Left cardiac atrium (tissue), 4 donors: ENCODE measurements at regions not wholly inside any gene's neighbourhood (a gene's known extent, or its start where the extent isn't known, plus 50 kb on each side); places are given as distances from the start of the nearest gene placed in this dataset.

Experiments used
- ATAC-seq, 2 donors: fragments of 200-7000 bp; cut with Tn5 transposase; one replicate each; pipeline ENCODE4 v1.9.1; 2020; ENCODE audit warnings: mild to moderate bottlenecking in 2 of 2, moderate library complexity in 2 of 2
- DNase-seq: peaks from one replicate; pipeline ENCODE4 v3.0.0-alpha.2; 2020
- intact Hi-C, 2 donors: fragments of 100-400 bp; cut with DNase I; formaldehyde crosslinking; loops; one replicate each; pipeline versions ENCODE4 v1.14.1 to v1.15.1; 2022 to 2023
- donor health status: DM: no; HTN: yes; CAD: no.
- donor health status: DM: no; HTN: yes; CAD: no; lungs with severe emphysema.
- donor health status: DM: yes; HTN: yes; CAD: no.
- donor health status: Dilated cardiomyopathy.

GRCh38 chr2:145116834-145117725, 597.2 kb upstream of the ZEB2 start:
- DNase-seq (no peak), ATAC-seq (no peak)
- intact Hi-C loops = no loop called here

- no peak for ATAC-seq
Observed at GRCh38 chr2:145116056-145116455, 596.1 kb upstream of the ZEB2 start.

GRCh38 chr2:145114726-145115125, 594.8 kb upstream of the ZEB2 start:
- intact Hi-C loops = no loop called here
- ATAC-seq (no peak), DNase-seq (no peak)

More at GRCh38 chr2:145116056-145116455, 596.1 kb upstream of the ZEB2 start:
- intact Hi-C loops = no loop called here
- no peak for DNase-seq

GRCh38 chr2:145112467-145112866, 592.5 kb upstream of the ZEB2 start:
- ATAC-seq (no peak), DNase-seq (no peak)
- intact Hi-C loops = no loop called here

DNA sequence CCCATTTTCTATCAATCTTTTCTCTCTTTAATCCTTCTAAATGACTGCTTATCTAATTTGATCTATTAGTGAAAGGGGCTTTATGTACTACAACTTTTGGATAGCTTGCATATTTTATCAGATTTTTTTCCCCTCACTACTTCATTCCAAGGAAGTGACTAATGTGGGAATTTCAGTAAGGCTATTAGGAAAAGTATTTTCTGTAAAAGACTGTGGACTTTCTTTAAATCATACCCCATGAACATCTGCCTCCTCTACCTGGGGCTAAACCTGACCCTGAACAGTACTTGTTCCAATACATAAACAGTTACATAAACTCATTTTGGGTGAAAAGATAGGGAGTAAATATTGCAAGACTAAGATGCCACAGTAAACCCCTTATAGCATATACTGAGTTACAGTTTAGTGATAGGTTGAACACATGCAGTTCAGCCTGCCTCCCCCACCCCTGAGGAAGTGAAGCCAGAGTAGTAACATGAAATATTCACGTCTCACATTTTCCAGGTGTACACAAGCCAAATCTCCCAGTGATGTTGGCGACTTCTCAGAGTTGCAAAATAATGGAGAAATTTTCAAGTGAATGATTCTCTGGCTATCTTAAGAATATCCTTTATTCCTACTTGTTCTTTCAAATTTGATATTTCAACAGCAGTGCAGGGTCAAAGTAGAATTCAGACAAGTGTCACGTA, 590.9 kb upstream of the ZEB2 start:
- intact Hi-C loops = no loop called here

GRCh38 chr2:145108959-145109710, 589.2 kb upstream of the ZEB2 start:
- ATAC-seq = peak in 1 of 2 donors; percentile 30
- intact Hi-C loops = no loop called here
- no peak for DNase-seq

More for the DNA sequence above, 590.9 kb upstream of the ZEB2 start:
- ATAC-seq (no peak), DNase-seq (no peak)

GRCh38 chr2:145108361-145108778, 588.5 kb upstream of the ZEB2 start:
- intact Hi-C loops = no loop called here
- DNase-seq (no peak), ATAC-seq (no peak)

GRCh38 chr2:145106293-145106692, 586.4 kb upstream of the ZEB2 start:
- DNase-seq (no peak), ATAC-seq (no peak)
- intact Hi-C loops = no loop called here

DNA sequence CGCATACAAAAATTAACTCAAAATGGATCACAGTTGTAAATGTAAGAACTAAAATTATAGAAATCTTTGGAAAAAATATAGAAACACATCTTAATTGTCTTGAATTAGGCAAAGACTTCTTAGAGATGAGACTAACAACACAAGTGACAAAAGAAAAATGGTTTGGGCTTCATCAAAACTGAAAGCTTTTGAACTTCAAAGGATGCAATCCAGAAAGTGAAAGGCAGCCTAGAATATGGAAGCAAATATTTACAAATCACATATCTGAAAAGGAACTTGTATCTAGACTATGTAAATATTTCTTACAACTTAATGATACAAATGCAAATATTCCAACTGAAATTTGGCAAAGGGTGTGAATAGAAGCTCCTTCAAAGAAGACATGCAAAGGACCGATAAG, 582.8 kb upstream of the ZEB2 start:
- ATAC-seq (no peak), DNase-seq (no peak)
- intact Hi-C loops = no loop called here

DNA sequence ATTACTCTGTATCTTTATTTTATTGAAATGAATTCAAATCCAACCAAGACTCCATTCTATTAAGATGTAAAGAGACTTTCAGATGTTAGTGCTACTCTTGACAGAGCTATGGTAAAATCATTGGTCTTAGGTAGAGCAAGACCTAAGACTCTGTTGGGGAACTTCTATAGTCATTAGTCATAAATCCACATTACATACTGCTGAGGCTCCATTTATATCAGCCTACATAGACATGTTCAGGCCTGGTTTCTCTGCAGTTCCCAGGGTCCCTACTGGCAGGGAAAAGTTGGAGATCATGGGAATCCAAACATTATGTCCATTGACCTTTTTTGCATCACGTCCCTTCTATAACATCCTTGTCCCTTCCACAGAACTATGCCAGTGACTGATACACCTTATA, 580.4 kb upstream of the ZEB2 start:
- DNase-seq (no peak), ATAC-seq (no peak)
- intact Hi-C loops = no loop called here

- DNase-seq (no peak), ATAC-seq (peak in 1 of 2 donors; percentile 91)
- intact Hi-C loops = no loop called here
Observed at GRCh38 chr2:145096582-145096981, 576.7 kb upstream of the ZEB2 start.

DNA sequence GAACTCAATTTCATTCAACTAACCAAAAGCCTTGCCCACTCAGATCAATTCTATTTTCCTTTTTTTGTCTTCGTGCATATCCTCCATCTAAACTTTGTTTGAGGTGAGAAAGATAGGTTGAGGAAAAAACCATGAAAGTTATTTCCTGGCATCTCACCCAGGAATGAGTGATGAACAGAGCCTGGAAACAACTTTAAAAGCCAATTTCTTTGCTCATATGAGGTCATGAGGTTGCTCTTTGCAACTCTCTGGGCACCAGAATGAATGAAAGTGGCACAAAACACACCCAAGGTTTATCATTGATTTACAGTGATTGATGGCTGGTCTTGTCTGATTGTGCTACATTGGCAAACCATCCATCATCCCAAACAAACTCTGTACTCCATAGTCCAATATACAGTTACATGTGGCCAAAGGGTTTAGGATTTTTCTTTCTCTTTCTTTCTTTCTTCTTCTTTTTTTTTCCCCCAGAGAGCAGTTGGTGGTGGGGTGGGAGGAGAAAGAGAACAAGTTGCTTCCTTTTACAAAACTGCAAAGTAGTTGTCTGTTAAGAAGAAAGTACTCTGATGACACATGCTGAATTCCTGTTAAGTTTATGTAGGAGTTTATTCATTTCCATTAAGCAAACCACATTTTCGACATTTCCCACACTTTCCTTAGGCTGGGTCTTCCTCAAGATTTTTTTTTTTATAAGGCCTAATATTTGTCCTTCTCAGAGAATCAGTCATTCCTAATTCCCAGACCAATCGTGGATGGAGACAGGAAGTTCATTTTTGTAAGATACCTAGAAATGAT, 575.9 kb upstream of the ZEB2 start:
- ATAC-seq (peak in 1 of 2 donors; percentile 45), DNase-seq (no peak)
- intact Hi-C loops = no loop called here

GRCh38 chr2:145094370-145094769, 574.5 kb upstream of the ZEB2 start:
- ATAC-seq (no peak), DNase-seq (no peak)
- intact Hi-C loops = no loop called here

GRCh38 chr2:145091967-145092366, 572.0 kb upstream of the ZEB2 start:
- intact Hi-C loops = no loop called here
- DNase-seq = no peak
- ATAC-seq = no peak

DNA sequence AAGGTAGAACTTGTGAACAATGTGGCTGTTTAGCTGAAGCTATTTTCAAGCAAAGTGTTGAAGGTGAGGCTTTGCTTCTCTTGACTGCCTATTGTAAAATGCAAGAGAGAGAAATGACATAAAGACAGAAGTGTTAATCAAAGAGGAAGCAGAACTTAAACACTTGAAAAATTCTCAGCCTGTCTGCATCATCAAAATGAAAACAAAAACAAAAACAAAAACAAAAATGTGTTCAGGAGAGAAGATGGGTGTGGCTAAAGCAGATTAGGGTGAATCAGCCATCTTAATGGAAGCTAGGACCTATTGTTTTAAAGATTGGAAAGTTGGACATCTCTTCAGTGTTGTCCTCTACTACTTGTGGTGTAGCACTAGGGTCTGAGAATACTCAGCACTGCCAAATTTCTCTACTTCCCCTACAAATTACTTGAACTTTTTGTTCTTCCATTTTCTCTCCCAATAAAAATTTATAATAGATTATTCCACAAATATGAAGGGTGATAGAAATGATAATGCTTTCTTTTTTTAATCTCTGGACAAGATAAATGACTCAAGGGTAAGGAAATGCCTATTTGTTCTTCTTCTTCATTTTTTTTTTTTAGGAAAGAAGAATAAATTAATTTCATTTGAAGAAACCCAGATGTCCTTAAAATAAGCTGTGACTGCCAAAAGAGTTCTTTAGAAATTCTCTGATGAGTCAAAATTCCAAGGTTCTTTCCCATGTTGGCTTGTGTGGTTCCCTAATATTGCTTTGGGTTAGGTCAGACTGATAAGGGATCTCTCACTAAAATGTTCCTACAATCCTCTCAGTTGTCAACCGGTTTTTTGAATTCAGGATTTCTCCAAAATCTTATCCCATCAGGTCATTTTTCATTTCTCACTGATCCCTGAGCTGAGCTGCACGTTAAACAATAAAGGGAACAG, 571.2 kb upstream of the ZEB2 start:
- ATAC-seq = peak in 1 of 2 donors; percentile 68
- DNase-seq = no peak
- intact Hi-C loops = no loop called here

GRCh38 chr2:145088756-145089155, 568.8 kb upstream of the ZEB2 start:
- DNase-seq = no peak
- ATAC-seq = no peak
- intact Hi-C loops = no loop called here

DNA sequence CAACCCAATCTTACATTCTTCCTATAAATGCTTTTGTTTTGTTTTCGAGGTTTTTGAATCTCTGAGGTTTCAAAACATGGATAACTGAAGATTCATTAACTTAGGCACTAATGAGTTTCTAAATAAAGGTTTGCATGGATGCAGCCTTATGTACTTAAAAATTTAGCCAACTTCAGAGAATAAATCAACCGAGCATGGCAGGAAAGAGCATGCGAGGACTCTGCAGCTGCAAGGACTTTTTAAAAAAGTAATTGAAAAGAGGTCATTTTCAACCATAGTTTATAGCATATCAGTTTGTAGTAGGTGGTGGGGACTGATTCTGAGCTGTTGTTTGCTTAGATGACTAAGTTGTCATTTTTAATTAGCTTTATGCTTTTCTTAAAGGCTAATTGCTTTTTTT, 567.0 kb upstream of the ZEB2 start:
- no peak for ATAC-seq
- no peak for DNase-seq
- intact Hi-C loops = no loop called here

DNA sequence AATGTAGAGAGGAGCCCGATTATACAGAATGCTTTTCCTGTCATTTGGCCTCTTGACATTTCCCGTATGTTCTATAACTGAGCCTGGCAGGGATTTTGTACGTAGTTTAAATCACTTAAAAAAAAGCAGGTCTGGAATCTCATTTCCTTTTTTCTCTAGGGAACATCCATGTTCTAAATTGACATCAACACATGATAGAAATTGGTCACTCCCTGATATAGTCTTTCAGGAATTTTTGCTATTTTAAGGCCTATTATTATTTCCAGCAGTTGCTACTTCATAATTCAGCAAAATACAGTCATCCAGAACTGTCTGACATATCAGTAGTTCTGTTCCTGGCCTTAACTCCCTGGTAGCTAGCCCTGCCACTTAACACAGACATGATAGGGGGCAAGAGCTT, 565.7 kb upstream of the ZEB2 start:
- peak in 1 of 2 donors; percentile 30 for ATAC-seq
- DNase-seq = no peak
- intact Hi-C loops = no loop called here
